Tibial artery (tissue), 4 donors: ENCODE measurements at regions not wholly inside any gene's neighbourhood (a gene's known extent, or its start where the extent isn't known, plus 50 kb on each side); places are given as distances from the start of the nearest gene placed in this dataset.

Experiments used
- DNase-seq, 2 donors: peaks; one replicate each; pipeline ENCODE4 v3.0.0-alpha.2; 2019
- H3K27ac ChIP-seq, 2 donors: fragments of 200-600 bp; sonication (generic) in 1 of 2; 1 replicate in 1 of 2; 2 replicates in 1 of 2; pipeline ENCODE4 v1.5.1; 2018 to 2019; ENCODE audit warnings: mild to moderate bottlenecking in 1 of 2
- H3K27me3 ChIP-seq, 2 donors: fragments of 200-600 bp; sonication (generic) in 1 of 2; one replicate each; pipeline versions ENCODE4 v1.5.1 to v1.6.0; 2016 to 2019
- H3K36me3 ChIP-seq, 3 donors: fragments of 200-600 bp; sonication (generic) in 2 of 3; one replicate each; pipeline ENCODE4 v1.5.1; 2016 to 2019; ENCODE audit warnings: mild to moderate bottlenecking in 2 of 3
- H3K4me1 ChIP-seq, 4 donors: fragments of 200-600 bp; sonication (generic) in 2 of 4; 1 replicate in 3 of 4; 2 replicates in 1 of 4; pipeline ENCODE4 v1.5.1; 2016 to 2019
- H3K4me3 ChIP-seq, 2 donors: fragments of 200-600 bp; sonication (generic) in 1 of 2; 1 replicate in 1 of 2; 2 replicates in 1 of 2; pipeline ENCODE4 v1.5.1; 2018 to 2019; ENCODE audit warnings: mild to moderate bottlenecking in 2 of 2
- H3K9me3 ChIP-seq, 3 donors: fragments of 200-600 bp; sonication (generic) in 1 of 3; one replicate each; pipeline ENCODE4 v1.5.1; 2016 to 2019
- CTCF ChIP-seq, 2 experiments: fragments of 200-600 bp in 1 of 2; fragments of 450-650 bp in 1 of 2; IDR thresholded peaks; one replicate each; pipeline ENCODE4 v1.5.1; 2017 to 2019; ENCODE audit warnings: antibody characterized with exemption in 2 of 2, mild to moderate bottlenecking in 1 of 2, moderate library complexity in 1 of 2
- intact Hi-C: fragments of 100-400 bp; cut with DNase I; formaldehyde crosslinking; loops from one replicate; pipeline ENCODE4 v1.15.0; 2023; ENCODE audit warnings: low total_unique reads

- no peak for DNase-seq
- TF ChIP-seq CTCF (IDR thresholded peaks at IDR 0.05), result no peak
- no peaks in the 10 kb centered on the region for H3K27me3 ChIP-seq
- H3K36me3 ChIP-seq, result no peaks in the 10 kb centered on the region
- no peak overlapping the region for H3K27ac ChIP-seq
- no peak overlapping the region for H3K4me3 ChIP-seq
- intact Hi-C loops, result no loop called here
- H3K9me3 ChIP-seq, result peaks cover 0 to 4% (median 0%) of the 10 kb centered on the region in 3 donors
- H3K4me1 ChIP-seq, result no peaks in the 10 kb centered on the region
These were observed 592.6 kb upstream of the HS6ST1 start for GRCh38 chr2:128911276-128911675.

GRCh38 chr2:128914320-128914719 is 595.7 kb upstream of the HS6ST1 start:
- no peak overlapping the region for H3K4me3 ChIP-seq
- H3K27ac ChIP-seq, result no peak overlapping the region
- intact Hi-C loops, result no loop called here
- no peaks in the 10 kb centered on the region for H3K36me3 ChIP-seq
- TF ChIP-seq CTCF (IDR thresholded peaks at IDR 0.05), result no peak
- no peak for DNase-seq
- peaks cover 0 to 6% (median 0%) of the 10 kb centered on the region in 3 donors for H3K9me3 ChIP-seq
- no peaks in the 10 kb centered on the region for H3K27me3 ChIP-seq
- no peaks in the 10 kb centered on the region for H3K4me1 ChIP-seq

- no peaks in the 10 kb centered on the region for H3K36me3 ChIP-seq
These were observed 603.1 kb upstream of the HS6ST1 start for GRCh38 chr2:128921751-128922150.

GRCh38 chr2:128922154-128922553 is 603.5 kb upstream of the HS6ST1 start:
- Histone ChIP-seq H3K27me3 (no peaks in the 10 kb centered on the region), H3K4me1 (no peaks in the 10 kb centered on the region), H3K36me3 (no peaks in the 10 kb centered on the region), H3K27ac (no peak overlapping the region), H3K4me3 (no peak overlapping the region), H3K9me3 (no peaks in the 10 kb centered on the region)
- no peak for DNase-seq
- no peak for TF ChIP-seq CTCF (IDR thresholded peaks at IDR 0.05)
- intact Hi-C loops, result no loop called here

More at GRCh38 chr2:128921751-128922150, 603.1 kb upstream of the HS6ST1 start:
- DNase-seq, result no peak
- H3K27ac ChIP-seq, result no peak overlapping the region
- no peak for TF ChIP-seq CTCF (IDR thresholded peaks at IDR 0.05)
- H3K27me3 ChIP-seq, result no peaks in the 10 kb centered on the region
- H3K4me1 ChIP-seq, result no peaks in the 10 kb centered on the region
- H3K9me3 ChIP-seq, result no peaks in the 10 kb centered on the region
- H3K4me3 ChIP-seq, result no peak overlapping the region
- intact Hi-C loops, result no loop called here

GRCh38 chr2:128925631-128926030 is 607.0 kb upstream of the HS6ST1 start:
- no peak for DNase-seq
- Histone ChIP-seq H3K4me3 (no peak overlapping the region), H3K4me1 (no peaks in the 10 kb centered on the region), H3K27ac (no peak overlapping the region), H3K9me3 (no peaks in the 10 kb centered on the region), H3K27me3 (no peaks in the 10 kb centered on the region), H3K36me3 (no peaks in the 10 kb centered on the region)
- intact Hi-C loops, result no loop called here
- TF ChIP-seq CTCF (IDR thresholded peaks at IDR 0.05), result no peak

- Histone ChIP-seq H3K9me3 (no peaks in the 10 kb centered on the region), H3K27me3 (no peaks in the 10 kb centered on the region), H3K27ac (no peak overlapping the region), H3K4me1 (no peaks in the 10 kb centered on the region), H3K36me3 (no peaks in the 10 kb centered on the region), H3K4me3 (no peak overlapping the region)
- intact Hi-C loops, result no loop called here
- TF ChIP-seq CTCF (IDR thresholded peaks at IDR 0.05), result no peak
- no peak for DNase-seq
These were observed 611.4 kb upstream of the HS6ST1 start for GRCh38 chr2:128930101-128930500.
